IMR-90 (cell line): ENCODE measurements at regions not wholly inside any gene's neighbourhood (a gene's known extent, or its start where the extent isn't known, plus 50 kb on each side); places are given as distances from the start of the nearest gene placed in this dataset.

Experiments used
- ATAC-seq: fragments of 200-7000 bp; cut with Tn5 transposase; 2 replicates; pipeline ENCODE4 v1.9.1; 2020; ENCODE audit warnings: low read depth, mild to moderate bottlenecking, moderate library complexity
- BruUV-seq: library from RNA; stranded (reverse); fragments of 400-500 nt; replicated peaks from 2 replicates; lab custom pipeline; 2021; lab: Mats Ljungman, UMichigan
- CTCF ChIA-PET: fragments of 300-600 bp; formaldehyde crosslinking; extraction: SDS; loops from one replicate; lab custom pipeline; 2021; ENCODE audit warnings: antibody characterized with exemption; lab: Yijun Ruan, JAX
- POLR2A ChIA-PET: fragments of 300-600 bp; sonication (Branson Sonifier 250); formaldehyde crosslinking; loops from one replicate; lab custom pipeline; 2022; ENCODE audit warnings: antibody characterized with exemption; ENCODE audit not compliant: unreplicated experiment; lab: Charles Lee
- DNase-seq: peaks from one replicate; pipeline ENCODE4 v3.0.0; 2013
- H2AFZ ChIP-seq: replicated peaks from 2 replicates; pipeline ENCODE3; 2013; ENCODE audit warnings: low read length, mild to moderate bottlenecking; ENCODE audit not compliant: poor library complexity
- H2AK5ac ChIP-seq: 2 replicates; pipeline ENCODE4 v1.6.1; 2013; ENCODE audit warnings: low read depth, low read length, inconsistent platforms
- H2AK9ac ChIP-seq: replicated peaks from 2 replicates; pipeline ENCODE3; 2013; ENCODE audit warnings: mild to moderate bottlenecking, low read depth, low read length, moderate library complexity; ENCODE audit not compliant: poor library complexity
- H2BK120ac ChIP-seq: 2 replicates; pipeline ENCODE4 v1.6.1; 2013; ENCODE audit warnings: low read depth, low read length, inconsistent platforms
- H2BK15ac ChIP-seq: 3 replicates; pipeline ENCODE4 v1.6.1; 2013; ENCODE audit warnings: low read depth, low read length, inconsistent platforms
- H2BK20ac ChIP-seq: 2 replicates; pipeline ENCODE4 v1.6.1; 2013; ENCODE audit warnings: low read depth, mild to moderate bottlenecking, inconsistent platforms, low read length, moderate library complexity
- H2BK5ac ChIP-seq: 2 replicates; pipeline ENCODE4 v1.6.1; 2013; ENCODE audit warnings: mild to moderate bottlenecking, low read depth, low read length, inconsistent platforms; ENCODE audit not compliant: poor library complexity, severe bottlenecking
- H3K14ac ChIP-seq: replicated peaks from 2 replicates; pipeline ENCODE4 v1.6.1; 2013; ENCODE audit warnings: low read depth, low read length, inconsistent platforms
- H3K18ac ChIP-seq: 2 replicates; pipeline ENCODE4 v1.6.1; 2013; ENCODE audit warnings: low read depth, low read length, control low read depth
- H3K23ac ChIP-seq: 2 replicates; pipeline ENCODE4 v1.6.1; 2013; ENCODE audit warnings: low read depth, low read length, inconsistent platforms
- H3K27ac ChIP-seq: 2 replicates; pipeline ENCODE4 v1.5.1; 2013; ENCODE audit warnings: mild to moderate bottlenecking, control low read depth, low read length; ENCODE audit not compliant: insufficient read depth
- H3K27me3 ChIP-seq: 2 replicates; pipeline ENCODE4 v1.6.1; 2013; ENCODE audit warnings: low read length; ENCODE audit not compliant: control insufficient read depth, insufficient read depth
- H3K36me3 ChIP-seq: 2 replicates; pipeline ENCODE4 v1.6.1; 2013; ENCODE audit warnings: low read length, mixed read lengths; ENCODE audit not compliant: control insufficient read depth, insufficient read depth
- H3K4ac ChIP-seq: 2 replicates; pipeline ENCODE4 v1.6.1; 2013; ENCODE audit warnings: low read depth, low read length, inconsistent platforms
- H3K4me1 ChIP-seq: 2 replicates; pipeline ENCODE4 v1.6.1; 2013; ENCODE audit warnings: low read length, mixed read lengths; ENCODE audit not compliant: control insufficient read depth, insufficient read depth
- H3K4me2 ChIP-seq: 2 replicates; pipeline ENCODE4 v1.6.1; 2013; ENCODE audit warnings: low read depth, mild to moderate bottlenecking, control low read depth, low read length, moderate library complexity
- H3K4me3 ChIP-seq: 2 replicates; pipeline ENCODE4 v1.5.1; 2013; ENCODE audit warnings: low read depth, mild to moderate bottlenecking, control low read depth, low read length, moderate library complexity; ENCODE audit not compliant: insufficient read depth
- H3K56ac ChIP-seq: 2 replicates; pipeline ENCODE4 v1.6.1; 2013; ENCODE audit warnings: low read length, inconsistent platforms; ENCODE audit not compliant: insufficient read depth; ENCODE audit errors: extremely low read depth
- H3K79me1 ChIP-seq, 2 experiments: 2 replicates each; pipeline ENCODE4 v1.6.1; 2013; ENCODE audit warnings: low read length in 2 of 2, inconsistent platforms in 1 of 2, low read depth in 1 of 2
- H3K9ac ChIP-seq: 2 replicates; pipeline ENCODE4 v1.6.1; 2013; ENCODE audit warnings: low read depth, low read length, control low read depth
- H3K9me1 ChIP-seq: 2 replicates; pipeline ENCODE4 v1.6.1; 2013; ENCODE audit warnings: low read length, inconsistent platforms; ENCODE audit not compliant: insufficient read depth
- H3K9me3 ChIP-seq: 2 replicates; pipeline ENCODE4 v1.6.1; 2013; ENCODE audit warnings: low read length; ENCODE audit not compliant: control insufficient read depth, insufficient read depth
- H4K20me1 ChIP-seq: 2 replicates; pipeline ENCODE4 v1.6.1; 2013; ENCODE audit warnings: low read length, inconsistent platforms; ENCODE audit not compliant: insufficient read depth
- H4K5ac ChIP-seq: 2 replicates; pipeline ENCODE4 v1.6.1; 2013; ENCODE audit warnings: mild to moderate bottlenecking, low read depth, low read length, control low read depth
- H4K8ac ChIP-seq, 2 experiments: 2 replicates each; pipeline ENCODE4 v1.6.1; 2013; ENCODE audit warnings: low read depth in 2 of 2, low read length in 2 of 2, control low read depth in 1 of 2, inconsistent platforms in 1 of 2
- H4K91ac ChIP-seq: 2 replicates; pipeline ENCODE4 v1.6.1; 2013; ENCODE audit warnings: low read depth, low read length, inconsistent platforms; ENCODE audit not compliant: insufficient read depth
- BHLHE40 ChIP-seq: fragments of 150-350 bp; IDR thresholded peaks from 2 replicates; pipeline ENCODE4 v1.6.1; 2016; ENCODE audit warnings: mild to moderate bottlenecking, low read depth, low read length
- CEBPB ChIP-seq: IDR thresholded peaks from 2 replicates; pipeline ENCODE4 v1.6.1; 2012; ENCODE audit warnings: low read depth, low read length, improper control_type of control experiment
- CHD1 ChIP-seq: IDR thresholded peaks from 2 replicates; pipeline ENCODE4 v1.6.1; 2012; ENCODE audit warnings: low read depth, low read length, improper control_type of control experiment
- MAFK ChIP-seq: IDR thresholded peaks from 2 replicates; pipeline ENCODE4 v1.6.1; 2012; ENCODE audit warnings: low read depth, low read length, improper control_type of control experiment
- MAZ ChIP-seq: IDR thresholded peaks from 2 replicates; pipeline ENCODE4 v1.6.1; 2012; ENCODE audit warnings: low read depth, mild to moderate bottlenecking, low read length, improper control_type of control experiment, moderate library complexity, borderline replicate concordance
- NFE2L2 ChIP-seq: fragments of 150-350 bp; IDR thresholded peaks from 2 replicates; pipeline ENCODE4 v1.6.1; 2016; ENCODE audit warnings: low read depth, mild to moderate bottlenecking, low read length
- RAD21 ChIP-seq: IDR thresholded peaks from 2 replicates; pipeline ENCODE4 v1.6.1; 2012; ENCODE audit warnings: low read length, improper control_type of control experiment
- RCOR1 ChIP-seq: IDR thresholded peaks from 2 replicates; pipeline ENCODE4 v1.6.1; 2012; ENCODE audit warnings: mild to moderate bottlenecking, low read length, improper control_type of control experiment; ENCODE audit not compliant: insufficient replicate concordance
- SMC3 ChIP-seq: fragments of 150-350 bp; IDR thresholded peaks from 2 replicates; pipeline ENCODE4 v1.6.1; 2016; ENCODE audit warnings: low read depth, mild to moderate bottlenecking, antibody characterized with exemption, low read length, moderate library complexity
- WGBS, 2 experiments: methylation state at CpG; one replicate each; pipeline versions ENCODE4 v1.1.5 to v1.1.7; 2013; ENCODE audit warnings: missing lambda C conversion rate in 2 of 2; ENCODE audit not compliant: insufficient read length in 1 of 2; ENCODE audit errors: extremely low coverage in 2 of 2; 5-methylcytosine and 5-hydroxymethylcytosine counted together
- dilution Hi-C: fragments of 300-500 bp; cut with HindIII; formaldehyde crosslinking; loops from one replicate; pipeline ENCODE4 v1.14.3; 2018; ENCODE audit warnings: low sequenced_read_pairs; ENCODE audit not compliant: unreplicated experiment
- in situ Hi-C: fragments of 300-500 bp; cut with MboI; formaldehyde crosslinking; loops from 3 replicates; pipeline ENCODE4 v1.14.3; 2019; ENCODE audit warnings: low sequenced_read_pairs, inconsistent platforms, mixed read lengths
- intact Hi-C: fragments of 100-400 bp; cut with micrococcal nuclease; formaldehyde crosslinking; loops from 2 replicates; pipeline ENCODE4 v1.10.0; 2022
- TF ChIP-seq, protein P1 (sequence below): fragments of 150-350 bp; IDR thresholded peaks from 2 replicates; pipeline ENCODE4 v1.6.1; 2017; ENCODE audit warnings: mild to moderate bottlenecking, antibody characterized with exemption, low read length, low read depth
- TF ChIP-seq, protein P2 (sequence below): fragments of 150-350 bp; IDR thresholded peaks from 2 replicates; pipeline ENCODE4 v1.6.1; 2016; ENCODE audit warnings: low read depth, mild to moderate bottlenecking, low read length, moderate library complexity, borderline replicate concordance

DNA sequence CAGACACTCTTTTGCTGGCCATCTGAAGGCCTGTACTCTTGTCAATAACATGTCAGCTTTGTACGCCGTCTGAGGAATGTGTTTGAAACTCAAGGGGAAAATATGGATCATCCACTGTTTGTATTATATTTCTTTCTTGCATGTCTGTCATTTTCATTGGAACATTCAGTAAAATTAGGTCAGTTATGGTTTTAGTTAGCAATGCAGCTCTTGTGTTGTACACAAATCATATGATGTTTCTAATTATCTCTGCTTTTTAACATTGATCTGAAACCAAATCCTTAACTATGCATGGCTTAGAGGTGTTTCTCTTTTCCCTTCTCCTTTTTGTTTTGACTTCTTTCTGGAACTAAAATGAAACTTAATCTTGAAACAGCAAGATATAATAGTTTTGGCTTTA, 333.6 kb upstream of the PRICKLE1 start:
- Histone ChIP-seq H3K18ac (no peak overlapping the region; the same call in 1 of the 2 replicates), H3K9me1 (no peaks in the 10 kb centered on the region), H4K5ac (no peak overlapping the region), H3K4me3 (no peak overlapping the region), H4K20me1 (no peaks in the 10 kb centered on the region), H3K79me1 (no peaks in the 10 kb centered on the region), H3K9ac (no peak overlapping the region), H3K23ac (no peak overlapping the region), H2AK9ac (no peak overlapping the region), H3K14ac (no peak overlapping the region), H3K4ac (no peak overlapping the region), H3K27ac (no peak overlapping the region), H3K4me2 (no peak overlapping the region), H2BK120ac (no peak overlapping the region), H3K9me3 (no peaks in the 10 kb centered on the region), H2AFZ (no peak overlapping the region), H3K4me1 (peaks cover 4% of the 10 kb centered on the region), H2BK5ac (no peak overlapping the region), H2BK15ac (no peak overlapping the region), H3K27me3 (no peaks in the 10 kb centered on the region; the same call in 1 of the 2 replicates), H2AK5ac (no peak overlapping the region), H4K91ac (no peak overlapping the region), H3K56ac (no peak overlapping the region), H2BK20ac (no peak overlapping the region), H4K8ac (no peak overlapping the region), H3K36me3 (no peaks in the 10 kb centered on the region)
- intact Hi-C loops (loop anchor here (5.0 kb wide), 1 partner anchor 414 kb away; no protein-coding TSS in a partner anchor), in situ Hi-C loops (no loop called here), dilution Hi-C loops (no loop called here)
- no peak for ATAC-seq
- ChIA-PET POLR2A (no interaction called here), CTCF (no interaction called here)
- DNase-seq: no peak
- TF ChIP-seq SMC3 (no peak), MAZ (no peak), BHLHE40 (no peak), RAD21 (no peak), MAFK (no peak), RCOR1 (no peak), CHD1 (no peak), CEBPB (no peak), NFE2L2 (no peak)
- TF ChIP-seq, protein P1, sequence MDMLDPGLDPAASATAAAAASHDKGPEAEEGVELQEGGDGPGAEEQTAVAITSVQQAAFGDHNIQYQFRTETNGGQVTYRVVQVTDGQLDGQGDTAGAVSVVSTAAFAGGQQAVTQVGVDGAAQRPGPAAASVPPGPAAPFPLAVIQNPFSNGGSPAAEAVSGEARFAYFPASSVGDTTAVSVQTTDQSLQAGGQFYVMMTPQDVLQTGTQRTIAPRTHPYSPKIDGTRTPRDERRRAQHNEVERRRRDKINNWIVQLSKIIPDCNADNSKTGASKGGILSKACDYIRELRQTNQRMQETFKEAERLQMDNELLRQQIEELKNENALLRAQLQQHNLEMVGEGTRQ: no peak
- TF ChIP-seq, protein P2, sequence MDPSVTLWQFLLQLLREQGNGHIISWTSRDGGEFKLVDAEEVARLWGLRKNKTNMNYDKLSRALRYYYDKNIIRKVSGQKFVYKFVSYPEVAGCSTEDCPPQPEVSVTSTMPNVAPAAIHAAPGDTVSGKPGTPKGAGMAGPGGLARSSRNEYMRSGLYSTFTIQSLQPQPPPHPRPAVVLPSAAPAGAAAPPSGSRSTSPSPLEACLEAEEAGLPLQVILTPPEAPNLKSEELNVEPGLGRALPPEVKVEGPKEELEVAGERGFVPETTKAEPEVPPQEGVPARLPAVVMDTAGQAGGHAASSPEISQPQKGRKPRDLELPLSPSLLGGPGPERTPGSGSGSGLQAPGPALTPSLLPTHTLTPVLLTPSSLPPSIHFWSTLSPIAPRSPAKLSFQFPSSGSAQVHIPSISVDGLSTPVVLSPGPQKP: no peak
- BruUV-seq: no TSS peak
- WGBS, 2 experiments: no CpG with 5 or more reads among the region's 2 CpGs
